AG10803 (cell line): ENCODE measurements at regions not wholly inside any gene's neighbourhood (a gene's known extent, or its start where the extent isn't known, plus 50 kb on each side); places are given as distances from the start of the nearest gene placed in this dataset.

Experiments used
- DNase-seq: peaks from one replicate; pipeline ENCODE4 v3.0.0; 2010; ENCODE audit warnings: low read depth
- H3K4me3 ChIP-seq: 2 replicates; pipeline ENCODE4 v1.5.1; 2011; ENCODE audit warnings: mild to moderate bottlenecking, low read length, control low read depth
- CTCF ChIP-seq: conservative IDR thresholded peaks from 2 replicates; pipeline ENCODE4 v1.5.1; 2011; ENCODE audit warnings: mild to moderate bottlenecking, low read length, control low read depth, inconsistent platforms

GRCh38 chrX:95884186-95884585 lies 800.5 kb upstream of the DIAPH2 start:
- no peak for TF ChIP-seq CTCF
- H3K4me3 ChIP-seq: no peak overlapping the region
- no peak for DNase-seq

- DNase-seq: no peak
- no peak for TF ChIP-seq CTCF
- no peak overlapping the region for H3K4me3 ChIP-seq
Measured at GRCh38 chrX:95885074-95885473, 799.6 kb upstream of the DIAPH2 start.

- DNase-seq: no peak
- no peak overlapping the region for H3K4me3 ChIP-seq
- no peak for TF ChIP-seq CTCF
Measured at GRCh38 chrX:95889279-95889678, 795.4 kb upstream of the DIAPH2 start.

- no peak for TF ChIP-seq CTCF
- DNase-seq: peak; percentile 2
- H3K4me3 ChIP-seq: no peak overlapping the region
Measured at GRCh38 chrX:95893636-95894035, 791.0 kb upstream of the DIAPH2 start.

GRCh38 chrX:95903490-95903889 lies 781.2 kb upstream of the DIAPH2 start:
- no peak for DNase-seq
- no peak for TF ChIP-seq CTCF
- H3K4me3 ChIP-seq: no peak overlapping the region

GRCh38 chrX:95903975-95904374 lies 780.7 kb upstream of the DIAPH2 start:
- no peak for TF ChIP-seq CTCF
- no peak for DNase-seq
- H3K4me3 ChIP-seq: no peak overlapping the region

GRCh38 chrX:95907081-95907480 lies 777.6 kb upstream of the DIAPH2 start:
- H3K4me3 ChIP-seq: no peak overlapping the region
- no peak for DNase-seq
- no peak for TF ChIP-seq CTCF
